ENCODE measurements at regions not wholly inside any gene's neighbourhood (a gene's known extent, or its start where the extent isn't known, plus 50 kb on each side); places are given as distances from the start of the nearest gene placed in this dataset.
"Not testable (repeated sequence)": the region's sequence is repeated elsewhere in the genome, so short reads cannot be mapped to it uniquely, and the experiment has no call there.

DNA sequence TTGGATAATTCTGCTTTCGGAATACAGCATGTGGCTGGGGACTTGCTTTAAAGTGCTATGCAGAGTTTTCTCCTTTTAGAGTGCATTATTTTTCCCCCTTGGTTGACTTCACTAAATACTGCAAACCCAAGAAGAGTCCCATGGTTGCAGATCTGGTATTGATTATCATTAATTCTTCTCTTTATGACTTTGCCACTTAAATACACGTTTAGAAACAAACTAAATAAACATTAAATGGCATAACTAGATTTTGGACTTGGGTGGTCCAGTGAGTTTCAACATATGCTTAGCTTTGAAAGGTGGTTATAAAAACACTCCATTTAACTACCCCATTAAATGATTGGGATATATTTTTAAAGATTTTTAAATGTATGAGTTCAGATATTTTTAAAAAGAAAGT lies 279.2 kb downstream of the SOX4 start:
- TF ChIP-seq, protein P1, sequence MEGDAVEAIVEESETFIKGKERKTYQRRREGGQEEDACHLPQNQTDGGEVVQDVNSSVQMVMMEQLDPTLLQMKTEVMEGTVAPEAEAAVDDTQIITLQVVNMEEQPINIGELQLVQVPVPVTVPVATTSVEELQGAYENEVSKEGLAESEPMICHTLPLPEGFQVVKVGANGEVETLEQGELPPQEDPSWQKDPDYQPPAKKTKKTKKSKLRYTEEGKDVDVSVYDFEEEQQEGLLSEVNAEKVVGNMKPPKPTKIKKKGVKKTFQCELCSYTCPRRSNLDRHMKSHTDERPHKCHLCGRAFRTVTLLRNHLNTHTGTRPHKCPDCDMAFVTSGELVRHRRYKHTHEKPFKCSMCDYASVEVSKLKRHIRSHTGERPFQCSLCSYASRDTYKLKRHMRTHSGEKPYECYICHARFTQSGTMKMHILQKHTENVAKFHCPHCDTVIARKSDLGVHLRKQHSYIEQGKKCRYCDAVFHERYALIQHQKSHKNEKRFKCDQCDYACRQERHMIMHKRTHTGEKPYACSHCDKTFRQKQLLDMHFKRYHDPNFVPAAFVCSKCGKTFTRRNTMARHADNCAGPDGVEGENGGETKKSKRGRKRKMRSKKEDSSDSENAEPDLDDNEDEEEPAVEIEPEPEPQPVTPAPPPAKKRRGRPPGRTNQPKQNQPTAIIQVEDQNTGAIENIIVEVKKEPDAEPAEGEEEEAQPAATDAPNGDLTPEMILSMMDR (IDR thresholded peaks at IDR 0.05; ENCODE audit: insufficient read depth, low read depth, low read length): no peak
- TF ChIP-seq EZH2 (IDR thresholded peaks at IDR 0.05; ENCODE audit: insufficient read depth, low read length): no peak
- Histone ChIP-seq H3K4me3 (ENCODE audit: insufficient read depth, low read depth, low read length) (no peak overlapping the region), H3K4me1 (ENCODE audit: insufficient read depth, low read length) (peaks cover 8% of the 10 kb centered on the region), H3K27me3 (ENCODE audit: insufficient read depth, low read length) (no peaks in the 10 kb centered on the region), H2AFZ (ENCODE audit: low read depth, low read length) (no peak overlapping the region), H3K4me2 (ENCODE audit: low read length) (no peak overlapping the region), H3K9me3 (ENCODE audit: insufficient read depth, low read depth, low read length) (no peaks in the 10 kb centered on the region), H3K27ac (ENCODE audit: low read depth, low read length) (no peak overlapping the region), H3K79me2 (ENCODE audit: insufficient read depth, low read length) (peaks cover 6% of the 10 kb centered on the region), H4K20me1 (ENCODE audit: insufficient read depth, low read length) (no peaks in the 10 kb centered on the region), H3K9ac (ENCODE audit: low read length) (no peak overlapping the region), H3K36me3 (ENCODE audit: insufficient read depth, low read length) (no peaks in the 10 kb centered on the region)
- no peak for DNase-seq (ENCODE audit: low read depth)
- Mint-ChIP-seq H3K9me3 (ENCODE audit: unreplicated experiment) (peaks cover 6% of the 10 kb centered on the region), H3K27me3 (ENCODE audit: low read depth, unreplicated experiment) (no peaks in the 10 kb centered on the region), H3K4me1 (ENCODE audit: low read depth, unreplicated experiment) (peaks cover 7% of the 10 kb centered on the region), H3K27ac (ENCODE audit: unreplicated experiment) (no peak overlapping the region), H3K4me3 (ENCODE audit: unreplicated experiment) (no peak overlapping the region), H3K36me3 (ENCODE audit: low read depth, unreplicated experiment) (peaks cover 19% of the 10 kb centered on the region)
- FAIRE-seq: no peak

DNA sequence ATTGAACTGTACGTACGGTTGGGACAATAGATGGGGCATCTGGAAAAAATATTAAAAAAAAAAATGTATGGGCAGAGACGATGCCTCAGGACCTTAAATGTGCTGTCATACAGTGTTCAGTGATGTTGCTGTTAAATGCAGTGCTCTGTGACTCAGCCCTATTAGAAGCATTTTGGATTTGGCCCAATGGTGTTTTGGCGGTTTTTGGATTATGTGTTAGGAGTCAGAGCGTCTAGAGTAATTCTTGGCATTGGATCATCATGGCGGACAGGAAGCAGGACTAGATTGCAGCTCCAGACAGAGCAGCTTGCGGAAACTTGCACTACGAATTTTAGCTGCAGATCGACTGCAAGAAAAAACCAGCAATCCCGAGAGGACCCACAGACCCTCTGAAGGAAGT lies 280.0 kb downstream of the SOX4 start:
- Mint-ChIP-seq H3K27ac (ENCODE audit: unreplicated experiment) (no peak overlapping the region), H3K36me3 (ENCODE audit: low read depth, unreplicated experiment) (peaks cover 17% of the 10 kb centered on the region), H3K4me3 (ENCODE audit: unreplicated experiment) (no peak overlapping the region), H3K27me3 (ENCODE audit: low read depth, unreplicated experiment) (no peaks in the 10 kb centered on the region), H3K4me1 (ENCODE audit: low read depth, unreplicated experiment) (peaks cover 7% of the 10 kb centered on the region), H3K9me3 (ENCODE audit: unreplicated experiment) (peaks cover 6% of the 10 kb centered on the region)
- H3K4me2 ChIP-seq (ENCODE audit: low read length): peak overlapping the region; percentile 63
- TF ChIP-seq, protein P1 (IDR thresholded peaks at IDR 0.05; ENCODE audit: insufficient read depth, low read depth, low read length): no peak
- no peak for TF ChIP-seq EZH2 (IDR thresholded peaks at IDR 0.05; ENCODE audit: insufficient read depth, low read length)
- H3K4me1 ChIP-seq (ENCODE audit: insufficient read depth, low read length): peaks cover 8% of the 10 kb centered on the region
- no peak overlapping the region for H3K4me3 ChIP-seq (ENCODE audit: insufficient read depth, low read depth, low read length)
- DNase-seq (ENCODE audit: low read depth) (peak; percentile 97), FAIRE-seq (no peak)
- no peaks in the 10 kb centered on the region for H3K27me3 ChIP-seq (ENCODE audit: insufficient read depth, low read length)
- H3K9ac ChIP-seq (ENCODE audit: low read length): no peak overlapping the region
- no peaks in the 10 kb centered on the region for H4K20me1 ChIP-seq (ENCODE audit: insufficient read depth, low read length)
- peak overlapping the region; percentile 41 for H3K27ac ChIP-seq (ENCODE audit: low read depth, low read length)
- H3K79me2 ChIP-seq (ENCODE audit: insufficient read depth, low read length): peaks cover 6% of the 10 kb centered on the region
- no peaks in the 10 kb centered on the region for H3K9me3 ChIP-seq (ENCODE audit: insufficient read depth, low read depth, low read length)
- H3K36me3 ChIP-seq (ENCODE audit: insufficient read depth, low read length): no peaks in the 10 kb centered on the region
- H2AFZ ChIP-seq (ENCODE audit: low read depth, low read length): no peak overlapping the region

DNA sequence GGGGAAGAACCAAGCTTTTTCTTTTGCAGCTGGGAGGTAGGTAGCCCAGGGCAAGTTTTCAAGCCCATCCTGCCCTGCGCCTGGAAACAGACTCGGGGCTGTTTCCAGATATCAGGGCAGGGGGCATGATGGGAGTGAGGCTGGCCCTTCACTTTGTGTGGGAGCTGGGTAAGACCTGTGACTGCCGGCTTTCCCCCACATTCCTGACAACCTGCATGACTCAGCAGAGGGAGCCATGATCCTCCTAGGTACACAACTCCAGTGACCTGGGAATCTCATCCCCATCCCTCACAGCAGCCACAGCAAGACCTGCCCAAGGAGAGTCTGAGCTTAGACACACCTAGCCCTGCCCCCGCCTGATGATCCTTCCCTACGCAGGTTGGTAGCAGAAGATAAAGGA lies 280.8 kb downstream of the SOX4 start:
- FAIRE-seq (no peak), DNase-seq (ENCODE audit: low read depth) (no peak)
- peak overlapping the region; percentile 63 for H3K4me2 ChIP-seq (ENCODE audit: low read length)
- Mint-ChIP-seq H3K4me3 (ENCODE audit: unreplicated experiment) (no peak overlapping the region), H3K36me3 (ENCODE audit: low read depth, unreplicated experiment) (peaks cover 16% of the 10 kb centered on the region), H3K9me3 (ENCODE audit: unreplicated experiment) (peaks cover 6% of the 10 kb centered on the region), H3K4me1 (ENCODE audit: low read depth, unreplicated experiment) (peaks cover 7% of the 10 kb centered on the region), H3K27me3 (ENCODE audit: low read depth, unreplicated experiment) (no peaks in the 10 kb centered on the region), H3K27ac (ENCODE audit: unreplicated experiment) (no peak overlapping the region)
- peaks cover 8% of the 10 kb centered on the region for H3K4me1 ChIP-seq (ENCODE audit: insufficient read depth, low read length)
- no peaks in the 10 kb centered on the region for H3K27me3 ChIP-seq (ENCODE audit: insufficient read depth, low read length)
- TF ChIP-seq EZH2 (IDR thresholded peaks at IDR 0.05; ENCODE audit: insufficient read depth, low read length): no peak
- TF ChIP-seq, protein P1 (IDR thresholded peaks at IDR 0.05; ENCODE audit: insufficient read depth, low read depth, low read length): no peak
- H3K36me3 ChIP-seq (ENCODE audit: insufficient read depth, low read length): no peaks in the 10 kb centered on the region
- no peak overlapping the region for H2AFZ ChIP-seq (ENCODE audit: low read depth, low read length)
- H3K79me2 ChIP-seq (ENCODE audit: insufficient read depth, low read length): peaks cover 6% of the 10 kb centered on the region
- no peaks in the 10 kb centered on the region for H3K9me3 ChIP-seq (ENCODE audit: insufficient read depth, low read depth, low read length)
- H3K4me3 ChIP-seq (ENCODE audit: insufficient read depth, low read depth, low read length): no peak overlapping the region
- H3K9ac ChIP-seq (ENCODE audit: low read length): no peak overlapping the region
- no peaks in the 10 kb centered on the region for H4K20me1 ChIP-seq (ENCODE audit: insufficient read depth, low read length)
- H3K27ac ChIP-seq (ENCODE audit: low read depth, low read length): no peak overlapping the region

DNA sequence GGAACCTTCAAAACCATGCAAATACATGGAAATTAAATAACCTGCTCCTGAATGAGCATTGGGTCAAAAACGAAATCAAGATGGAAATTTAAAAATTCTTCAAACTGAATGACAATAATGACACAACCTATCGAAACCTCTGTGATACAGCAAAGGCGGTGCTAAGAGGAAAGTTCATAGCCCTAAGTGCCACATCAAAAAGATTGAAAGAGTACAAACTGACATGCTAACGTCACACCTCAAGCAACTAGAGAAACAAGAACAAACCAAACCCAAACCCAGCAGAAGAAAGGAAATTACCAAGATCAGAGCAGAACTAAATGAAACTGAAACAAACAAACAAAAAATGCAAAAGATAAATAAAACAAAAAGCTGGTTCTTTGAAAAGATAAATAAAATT lies 283.5 kb downstream of the SOX4 start:
- H3K27ac Mint-ChIP-seq (ENCODE audit: unreplicated experiment); H3K4me1 Mint-ChIP-seq (ENCODE audit: low read depth, unreplicated experiment); H3K4me3 ChIP-seq (ENCODE audit: insufficient read depth, low read depth, low read length); H3K27me3 Mint-ChIP-seq (ENCODE audit: low read depth, unreplicated experiment); H3K9me3 ChIP-seq (ENCODE audit: insufficient read depth, low read depth, low read length); FAIRE-seq; H3K79me2 ChIP-seq (ENCODE audit: insufficient read depth, low read length); H3K9ac ChIP-seq (ENCODE audit: low read length); H3K4me1 ChIP-seq (ENCODE audit: insufficient read depth, low read length); DNase-seq (ENCODE audit: low read depth); H3K36me3 ChIP-seq (ENCODE audit: insufficient read depth, low read length); H4K20me1 ChIP-seq (ENCODE audit: insufficient read depth, low read length); H3K4me2 ChIP-seq (ENCODE audit: low read length); H2AFZ ChIP-seq (ENCODE audit: low read depth, low read length); H3K27me3 ChIP-seq (ENCODE audit: insufficient read depth, low read length); H3K27ac ChIP-seq (ENCODE audit: low read depth, low read length); H3K4me3 Mint-ChIP-seq (ENCODE audit: unreplicated experiment): not testable (repeated sequence)
- H3K36me3 Mint-ChIP-seq (ENCODE audit: low read depth, unreplicated experiment): peaks cover 25% of the 10 kb centered on the region
- peaks cover 11% of the 10 kb centered on the region for H3K9me3 Mint-ChIP-seq (ENCODE audit: unreplicated experiment)
